Liver (tissue), 8 donors: ENCODE measurements at regions not wholly inside any gene's neighbourhood (a gene's known extent, or its start where the extent isn't known, plus 50 kb on each side); places are given as distances from the start of the nearest gene placed in this dataset.

Experiments
- DNase-seq: peaks from one replicate; pipeline ENCODE4 v3.0.0-alpha.2; 2017; ENCODE audit warnings: low spot score
- H3K27ac ChIP-seq, 2 donors: one replicate each; pipeline ENCODE4 v1.7.0; 2013; ENCODE audit warnings: inconsistent platforms in 2 of 2, low read length in 2 of 2, control low read depth in 1 of 2, low read depth in 1 of 2, mild to moderate bottlenecking in 1 of 2
- H3K27me3 ChIP-seq, 4 donors: one replicate each; pipeline versions ENCODE4 v1.6.1 to v1.7.0; 2013; ENCODE audit warnings: low read length in 3 of 4, inconsistent platforms in 1 of 4, mild to moderate bottlenecking in 1 of 4, moderate library complexity in 1 of 4; ENCODE audit not compliant: control insufficient read depth in 4 of 4, insufficient read depth in 4 of 4
- H3K36me3 ChIP-seq, 4 donors: one replicate each; pipeline versions ENCODE4 v1.6.1 to v1.7.0; 2013; ENCODE audit warnings: low read length in 3 of 4, mild to moderate bottlenecking in 3 of 4, low read depth in 1 of 4, moderate library complexity in 1 of 4; ENCODE audit not compliant: control insufficient read depth in 4 of 4, insufficient read depth in 3 of 4
- H3K4me1 ChIP-seq, 4 donors: one replicate each; pipeline versions ENCODE4 v1.6.1 to v1.7.0; 2013; ENCODE audit warnings: low read length in 3 of 4, mild to moderate bottlenecking in 3 of 4, moderate library complexity in 1 of 4; ENCODE audit not compliant: control insufficient read depth in 4 of 4, insufficient read depth in 4 of 4
- H3K4me3 ChIP-seq, 3 donors: one replicate each; pipeline versions ENCODE4 v1.6.1 to v1.7.0; 2013; ENCODE audit warnings: low read length in 3 of 3, control low read depth in 1 of 3, low read depth in 1 of 3, mild to moderate bottlenecking in 1 of 3
- H3K9ac ChIP-seq, 2 donors: one replicate each; pipeline ENCODE4 v1.7.0; 2013; ENCODE audit warnings: low read length in 2 of 2, mild to moderate bottlenecking in 2 of 2, moderate library complexity in 2 of 2, control low read depth in 1 of 2, low read depth in 1 of 2
- H3K9me3 ChIP-seq, 4 donors: one replicate each; pipeline versions ENCODE4 v1.6.1 to v1.7.0; 2013; ENCODE audit warnings: low read length in 3 of 4; ENCODE audit not compliant: control insufficient read depth in 4 of 4
- CTCF ChIP-seq: fragments of 150-350 bp; IDR thresholded peaks from 2 replicates; pipeline ENCODE4 v1.5.1; 2017; ENCODE audit warnings: improper control_type of control experiment, low read depth, low read length; ENCODE audit not compliant: missing input control
- EGR1 ChIP-seq, 2 donors: IDR thresholded peaks; 2 replicates each; pipeline ENCODE4 v1.6.1; 2016 to 2018; ENCODE audit warnings: antibody characterized with exemption in 2 of 2, low read depth in 2 of 2
- FOXA1 ChIP-seq: IDR thresholded peaks from 2 replicates; pipeline ENCODE4 v1.6.1; 2016; ENCODE audit warnings: antibody characterized with exemption
- FOXA2 ChIP-seq: IDR thresholded peaks from 2 replicates; pipeline ENCODE4 v1.6.1; 2016; ENCODE audit warnings: antibody characterized with exemption
- GABPA ChIP-seq, 2 donors: IDR thresholded peaks in 1 of 2; conservative IDR thresholded peaks in 1 of 2; 2 replicates each; pipeline ENCODE4 v1.6.1; 2016; ENCODE audit warnings: antibody characterized with exemption in 2 of 2, mild to moderate bottlenecking in 1 of 2, moderate library complexity in 1 of 2
- HNF4A ChIP-seq, 2 donors: conservative IDR thresholded peaks; 2 replicates each; pipeline ENCODE4 v1.6.1; 2016; ENCODE audit warnings: antibody characterized with exemption in 2 of 2, mild to moderate bottlenecking in 2 of 2
- HNF4G ChIP-seq: IDR thresholded peaks from 2 replicates; pipeline ENCODE4 v1.6.1; 2016; ENCODE audit warnings: antibody characterized with exemption
- JUND ChIP-seq, 2 donors: IDR thresholded peaks; 2 replicates each; pipeline ENCODE4 v1.6.1; 2016; ENCODE audit warnings: antibody characterized with exemption in 2 of 2
- NR2F2 ChIP-seq: IDR thresholded peaks from 2 replicates; pipeline ENCODE4 v1.6.1; 2016; ENCODE audit warnings: antibody characterized with exemption
- RAD21 ChIP-seq, 2 donors: IDR thresholded peaks; 2 replicates each; pipeline ENCODE4 v1.6.1; 2016; ENCODE audit warnings: antibody characterized with exemption in 2 of 2, mild to moderate bottlenecking in 2 of 2
- REST ChIP-seq: IDR thresholded peaks from 2 replicates; pipeline ENCODE4 v1.6.1; 2016; ENCODE audit warnings: antibody characterized with exemption, mild to moderate bottlenecking
- RXRA ChIP-seq, 2 donors: IDR thresholded peaks; 2 replicates each; pipeline ENCODE4 v1.6.1; 2017 to 2018; ENCODE audit warnings: antibody characterized with exemption in 2 of 2, mild to moderate bottlenecking in 1 of 2
- SP1 ChIP-seq: IDR thresholded peaks from 2 replicates; pipeline ENCODE4 v1.6.1; 2018; ENCODE audit warnings: antibody characterized with exemption, mild to moderate bottlenecking
- TAF1 ChIP-seq: conservative IDR thresholded peaks from 2 replicates; pipeline ENCODE4 v1.6.1; 2016; ENCODE audit warnings: antibody characterized with exemption, mild to moderate bottlenecking
- YY1 ChIP-seq: IDR thresholded peaks from 2 replicates; pipeline ENCODE4 v1.6.1; 2016; ENCODE audit warnings: antibody characterized with exemption, mild to moderate bottlenecking
- WGBS: extraction: QIAGEN DNeasy Blood & Tissue Kit; methylation state at CpG from one replicate; pipeline ENCODE4 v1.1.7; 2013; 5-methylcytosine and 5-hydroxymethylcytosine counted together
- TF ChIP-seq, protein P1 (sequence below): IDR thresholded peaks from 2 replicates; pipeline ENCODE4 v1.6.1; 2016; ENCODE audit warnings: antibody characterized with exemption
- TF ChIP-seq, protein P2 (sequence below): IDR thresholded peaks from 2 replicates; pipeline ENCODE4 v1.6.1; 2016; ENCODE audit warnings: antibody characterized with exemption
- TF ChIP-seq, protein P3 (sequence below): IDR thresholded peaks from 2 replicates; pipeline ENCODE4 v1.6.1; 2016; ENCODE audit warnings: antibody characterized with exemption
- donor health status: healthy.
- donor health status: healthy.
- donor health status: healthy.
- donor health status: healthy.
- donor health status: healthy.

GRCh38 chr2:4381049-4381448, 677.7 kb downstream of the DCDC2C start:
- no peak overlapping the region for H3K4me3 ChIP-seq
- H3K27me3 ChIP-seq: no peaks in the 10 kb centered on the region
- H3K4me1 ChIP-seq: no peaks in the 10 kb centered on the region
- H3K9me3 ChIP-seq: no peaks in the 10 kb centered on the region
- 29% methylated on average over 5 of the region's 5 CpGs for WGBS
- H3K36me3 ChIP-seq: no peaks in the 10 kb centered on the region
- TF ChIP-seq RXRA (IDR thresholded peaks at IDR 0.05): no peak
- no peak for TF ChIP-seq JUND (IDR thresholded peaks at IDR 0.05)
- no peak for TF ChIP-seq FOXA2
- no peak for TF ChIP-seq GABPA (IDR thresholded peaks at IDR 0.05 in 1 of 2, conservative IDR thresholded peaks at IDR 0.05 in 1 of 2)
- TF ChIP-seq FOXA1: no peak
- TF ChIP-seq HNF4G: no peak
- TF ChIP-seq, protein P1, sequence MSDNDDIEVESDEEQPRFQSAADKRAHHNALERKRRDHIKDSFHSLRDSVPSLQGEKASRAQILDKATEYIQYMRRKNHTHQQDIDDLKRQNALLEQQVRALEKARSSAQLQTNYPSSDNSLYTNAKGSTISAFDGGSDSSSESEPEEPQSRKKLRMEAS: no peak
- TF ChIP-seq REST: no peak
- no peak for TF ChIP-seq NR2F2
- TF ChIP-seq YY1: no peak
- TF ChIP-seq, protein P2, sequence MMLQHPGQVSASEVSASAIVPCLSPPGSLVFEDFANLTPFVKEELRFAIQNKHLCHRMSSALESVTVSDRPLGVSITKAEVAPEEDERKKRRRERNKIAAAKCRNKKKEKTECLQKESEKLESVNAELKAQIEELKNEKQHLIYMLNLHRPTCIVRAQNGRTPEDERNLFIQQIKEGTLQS: no peak
- TF ChIP-seq, protein P3, sequence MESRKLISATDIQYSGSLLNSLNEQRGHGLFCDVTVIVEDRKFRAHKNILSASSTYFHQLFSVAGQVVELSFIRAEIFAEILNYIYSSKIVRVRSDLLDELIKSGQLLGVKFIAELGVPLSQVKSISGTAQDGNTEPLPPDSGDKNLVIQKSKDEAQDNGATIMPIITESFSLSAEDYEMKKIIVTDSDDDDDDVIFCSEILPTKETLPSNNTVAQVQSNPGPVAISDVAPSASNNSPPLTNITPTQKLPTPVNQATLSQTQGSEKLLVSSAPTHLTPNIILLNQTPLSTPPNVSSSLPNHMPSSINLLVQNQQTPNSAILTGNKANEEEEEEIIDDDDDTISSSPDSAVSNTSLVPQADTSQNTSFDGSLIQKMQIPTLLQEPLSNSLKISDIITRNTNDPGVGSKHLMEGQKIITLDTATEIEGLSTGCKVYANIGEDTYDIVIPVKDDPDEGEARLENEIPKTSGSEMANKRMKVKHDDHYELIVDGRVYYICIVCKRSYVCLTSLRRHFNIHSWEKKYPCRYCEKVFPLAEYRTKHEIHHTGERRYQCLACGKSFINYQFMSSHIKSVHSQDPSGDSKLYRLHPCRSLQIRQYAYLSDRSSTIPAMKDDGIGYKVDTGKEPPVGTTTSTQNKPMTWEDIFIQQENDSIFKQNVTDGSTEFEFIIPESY: no peak
- TF ChIP-seq RAD21 (IDR thresholded peaks at IDR 0.05): no peak
- TF ChIP-seq EGR1 (IDR thresholded peaks at IDR 0.05; ENCODE audit: low read depth in 2 of 2): no peak
- TF ChIP-seq SP1: no peak
- no peak for TF ChIP-seq HNF4A (conservative IDR thresholded peaks at IDR 0.05)
- no peak for TF ChIP-seq CTCF
- no peak for TF ChIP-seq TAF1
- H3K27ac ChIP-seq: no peak overlapping the region
- no peak for DNase-seq
- no peak overlapping the region for H3K9ac ChIP-seq

GRCh38 chr2:4381773-4382172, 678.4 kb downstream of the DCDC2C start:
- DNase-seq: no peak
- Histone ChIP-seq H3K27ac (no peak overlapping the region), H3K4me3 (no peak overlapping the region), H3K9me3 (no peaks in the 10 kb centered on the region), H3K4me1 (no peaks in the 10 kb centered on the region), H3K9ac (no peak overlapping the region), H3K27me3 (no peaks in the 10 kb centered on the region), H3K36me3 (no peaks in the 10 kb centered on the region)
- 73% methylated on average over 3 of the region's 3 CpGs for WGBS
- TF ChIP-seq GABPA (IDR thresholded peaks at IDR 0.05 in 1 of 2, conservative IDR thresholded peaks at IDR 0.05 in 1 of 2) (no peak), RAD21 (IDR thresholded peaks at IDR 0.05) (no peak), CTCF (no peak), YY1 (no peak), FOXA2 (no peak), NR2F2 (no peak), REST (no peak), HNF4A (conservative IDR thresholded peaks at IDR 0.05) (no peak), RXRA (IDR thresholded peaks at IDR 0.05) (no peak)
- TF ChIP-seq, protein P2: no peak
